Upper lobe of left lung (tissue), 4 donors: ENCODE measurements at regions not wholly inside any gene's neighbourhood (a gene's known extent, or its start where the extent isn't known, plus 50 kb on each side); places are given as distances from the start of the nearest gene placed in this dataset.
"Not testable (repeated sequence)": the region's sequence is repeated elsewhere in the genome, so short reads cannot be mapped to it uniquely, and the experiment has no call there.

ENCODE experiments used
- POLR2A ChIP-seq, 4 donors: fragments of 450-650 bp; IDR thresholded peaks; one replicate each; pipeline ENCODE4 v1.5.1; 2016 to 2017; ENCODE audit warnings: antibody characterized with exemption in 4 of 4, mild to moderate bottlenecking in 2 of 4
- POLR2AphosphoS5 ChIP-seq, 2 donors: sonication (generic); formaldehyde crosslinking; IDR thresholded peaks; one replicate each; pipeline ENCODE4 v1.5.1; 2017; ENCODE audit warnings: antibody characterized with exemption in 2 of 2
- TF ChIP-seq, protein P1 (sequence below), 6 experiments: fragments of 450-650 bp in 4 of 6; fragments of 200-600 bp in 2 of 6; sonication (generic) in 2 of 6; IDR thresholded peaks; one replicate each; pipeline ENCODE4 v1.5.1; 2016 to 2019; ENCODE audit warnings: antibody characterized with exemption in 6 of 6

DNA sequence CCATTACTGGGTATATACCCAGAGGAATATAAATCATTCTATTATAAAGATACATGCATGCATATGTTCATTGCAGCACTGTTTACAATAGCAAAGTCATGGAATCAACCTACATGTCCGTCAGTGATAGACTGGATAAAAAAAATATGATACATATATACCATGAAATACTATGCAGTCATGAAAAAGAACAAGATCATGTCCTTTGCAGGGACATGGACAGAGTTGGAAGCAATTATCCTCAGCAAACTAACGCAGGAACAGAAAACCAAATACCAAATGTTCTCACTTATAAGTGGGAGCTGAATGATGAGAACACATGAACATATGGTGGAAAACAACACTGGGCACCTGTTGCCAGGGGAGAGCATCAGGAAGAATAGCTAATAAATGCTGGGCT is 88.4 kb upstream of the ZNF92 start:
- TF ChIP-seq, protein P1, sequence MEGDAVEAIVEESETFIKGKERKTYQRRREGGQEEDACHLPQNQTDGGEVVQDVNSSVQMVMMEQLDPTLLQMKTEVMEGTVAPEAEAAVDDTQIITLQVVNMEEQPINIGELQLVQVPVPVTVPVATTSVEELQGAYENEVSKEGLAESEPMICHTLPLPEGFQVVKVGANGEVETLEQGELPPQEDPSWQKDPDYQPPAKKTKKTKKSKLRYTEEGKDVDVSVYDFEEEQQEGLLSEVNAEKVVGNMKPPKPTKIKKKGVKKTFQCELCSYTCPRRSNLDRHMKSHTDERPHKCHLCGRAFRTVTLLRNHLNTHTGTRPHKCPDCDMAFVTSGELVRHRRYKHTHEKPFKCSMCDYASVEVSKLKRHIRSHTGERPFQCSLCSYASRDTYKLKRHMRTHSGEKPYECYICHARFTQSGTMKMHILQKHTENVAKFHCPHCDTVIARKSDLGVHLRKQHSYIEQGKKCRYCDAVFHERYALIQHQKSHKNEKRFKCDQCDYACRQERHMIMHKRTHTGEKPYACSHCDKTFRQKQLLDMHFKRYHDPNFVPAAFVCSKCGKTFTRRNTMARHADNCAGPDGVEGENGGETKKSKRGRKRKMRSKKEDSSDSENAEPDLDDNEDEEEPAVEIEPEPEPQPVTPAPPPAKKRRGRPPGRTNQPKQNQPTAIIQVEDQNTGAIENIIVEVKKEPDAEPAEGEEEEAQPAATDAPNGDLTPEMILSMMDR (IDR thresholded peaks at IDR 0.05), result not testable (repeated sequence)
- TF ChIP-seq POLR2A, POLR2AphosphoS5 (IDR thresholded peaks at IDR 0.05): not testable (repeated sequence)
